NCI-H2196 treated with DMSO at 0.1 percent for 48 hours (cell line): ENCODE measurements at regions not wholly inside any gene's neighbourhood (a gene's known extent, or its start where the extent isn't known, plus 50 kb on each side); places are given as distances from the start of the nearest gene placed in this dataset.
"Not testable (repeated sequence)": the region's sequence is repeated elsewhere in the genome, so short reads cannot be mapped to it uniquely, and the experiment has no call there.

Source experiments
- DNase-seq: peaks from one replicate; lab custom pipeline; 2025; ENCODE audit not compliant: unreplicated experiment; lab: John Stamatoyannopoulos, UW

DNA sequence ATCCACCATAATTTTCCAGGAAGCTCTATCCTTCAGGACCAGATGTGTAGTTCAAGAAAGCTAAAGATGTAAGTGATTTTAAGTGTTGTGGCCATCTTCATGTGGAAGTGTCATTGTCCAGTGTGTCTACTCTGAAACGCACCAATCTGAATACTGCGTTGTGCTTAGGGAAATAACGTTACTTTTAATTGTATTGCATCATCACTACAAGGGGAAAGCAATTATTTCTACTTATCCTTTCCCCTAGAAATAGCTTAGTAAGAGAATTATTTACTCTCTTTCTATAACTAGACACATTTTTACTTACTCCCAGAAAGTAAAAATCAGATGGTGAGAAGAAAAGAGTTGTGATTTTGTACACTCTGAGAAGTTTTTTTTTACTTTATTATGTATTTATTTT is 102.4 kb upstream of the DLGAP1 start:
- DNase-seq: no peak

DNA sequence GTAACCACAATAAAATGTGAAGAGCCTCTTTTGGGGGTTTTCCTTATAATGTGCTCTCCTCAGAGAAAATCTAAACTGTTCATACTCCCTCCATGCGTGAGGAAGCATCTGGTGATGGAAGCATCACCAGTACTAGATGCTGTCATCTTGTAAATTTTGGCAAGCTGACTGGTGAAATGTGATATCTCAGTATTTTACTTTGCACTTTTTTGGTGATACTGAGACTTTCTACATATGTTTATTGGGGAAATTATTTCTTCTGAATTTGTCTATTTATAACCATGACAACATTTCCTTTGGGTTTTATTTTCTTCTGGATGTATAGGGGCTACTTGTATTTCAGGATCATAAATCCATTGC is 95.9 kb upstream of the DLGAP1 start:
- no peak for DNase-seq

DNA sequence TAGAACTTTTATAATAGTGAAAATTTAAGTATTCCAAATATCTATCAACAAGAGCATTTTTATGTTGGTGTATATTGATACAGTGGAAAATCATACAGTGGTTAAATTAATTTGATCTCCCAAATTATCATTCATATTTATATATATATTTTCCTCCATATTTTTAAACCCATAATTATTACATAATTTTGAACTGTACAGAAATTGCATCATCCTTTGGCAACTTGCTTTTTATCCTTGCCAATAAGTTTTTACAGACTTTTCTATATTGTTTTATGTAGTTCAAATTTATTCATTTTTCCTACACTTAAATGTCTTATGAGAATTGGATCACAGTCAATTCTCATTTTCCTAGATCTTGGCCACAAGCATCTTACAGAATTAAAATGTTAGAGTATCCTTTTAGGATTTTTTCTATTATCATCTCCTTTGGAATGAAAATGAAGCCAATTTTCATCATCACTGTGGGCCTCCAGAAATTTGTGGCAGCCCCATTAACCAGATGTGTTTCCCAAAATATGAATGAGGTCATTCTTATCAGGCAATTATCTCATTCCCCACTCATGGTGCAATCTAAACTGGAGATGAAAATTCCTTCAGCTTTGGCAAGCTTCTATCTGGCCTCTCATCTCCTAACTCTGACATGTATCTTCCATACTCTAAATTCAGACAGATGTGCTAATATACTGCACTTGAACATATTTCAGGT is 94.2 kb upstream of the DLGAP1 start:
- no peak for DNase-seq

DNA sequence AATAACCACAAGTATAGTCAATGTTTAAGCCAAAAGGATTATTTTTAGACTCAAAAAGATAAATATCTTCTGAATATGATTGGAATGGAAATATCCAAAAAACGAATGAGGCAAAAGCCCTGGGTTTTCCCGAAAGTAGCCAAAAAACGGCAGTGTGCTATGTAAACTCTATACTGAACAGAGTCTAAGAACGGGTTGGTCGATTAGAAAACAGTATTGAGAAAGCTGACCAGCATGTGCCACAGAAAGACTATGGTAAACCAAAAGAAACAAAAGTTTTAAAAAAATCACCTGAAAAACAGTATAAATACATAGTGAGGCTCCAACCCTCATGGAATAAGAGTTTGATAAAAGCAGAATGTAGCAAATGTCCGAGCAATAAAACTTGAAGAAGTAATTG is 92.0 kb upstream of the DLGAP1 start:
- no peak for DNase-seq

- DNase-seq: no peak
Observed at GRCh38 chr18:4544142-4544541, 89.0 kb upstream of the DLGAP1 start.

GRCh38 chr18:4543711-4544110 is 88.6 kb upstream of the DLGAP1 start:
- no peak for DNase-seq

- no peak for DNase-seq
Observed at GRCh38 chr18:4541588-4541987, 86.5 kb upstream of the DLGAP1 start.

DNA sequence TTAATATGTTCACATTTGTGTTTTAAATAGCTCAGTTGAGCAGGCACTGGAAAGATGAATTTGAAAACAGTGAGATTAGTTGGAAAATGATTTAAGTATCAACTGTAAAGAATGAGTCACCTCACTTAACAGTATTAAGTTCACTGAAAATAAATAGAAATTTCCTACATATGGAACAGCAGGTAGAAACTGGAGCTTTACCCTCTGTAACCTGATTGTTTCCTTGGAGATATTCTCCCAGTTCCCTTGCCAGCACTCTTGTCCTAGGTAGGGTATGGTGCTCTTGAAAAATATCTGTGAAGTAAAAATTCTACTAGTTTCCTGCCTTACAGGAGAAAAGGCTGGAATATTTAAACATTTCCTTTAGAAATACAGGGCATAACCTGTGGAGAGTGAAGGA is 81.3 kb upstream of the DLGAP1 start:
- no peak for DNase-seq

- DNase-seq: no peak
Observed at GRCh38 chr18:4528405-4528804, 73.3 kb upstream of the DLGAP1 start.

- DNase-seq: not testable (repeated sequence)
Observed at GRCh38 chr18:4527826-4528225, 72.7 kb upstream of the DLGAP1 start.

DNA sequence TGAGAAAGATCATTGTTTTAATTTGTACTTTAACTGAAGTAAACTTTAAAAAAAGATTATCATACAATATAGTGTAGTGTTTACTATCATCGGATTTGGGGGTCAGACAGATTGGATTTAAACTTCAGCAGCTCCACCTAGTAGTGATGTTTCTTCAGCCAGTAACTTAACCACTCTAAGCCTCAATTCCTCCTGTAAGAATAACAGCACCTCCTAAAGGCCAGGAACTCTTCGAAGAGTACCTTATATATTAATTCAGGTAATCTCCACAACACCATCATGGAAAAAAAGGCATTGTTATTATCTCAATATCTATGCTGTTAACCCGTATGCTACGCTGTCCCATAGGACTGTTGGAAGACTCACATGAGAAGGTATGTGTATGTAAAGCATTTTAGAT is 69.0 kb upstream of the DLGAP1 start:
- no peak for DNase-seq

DNA sequence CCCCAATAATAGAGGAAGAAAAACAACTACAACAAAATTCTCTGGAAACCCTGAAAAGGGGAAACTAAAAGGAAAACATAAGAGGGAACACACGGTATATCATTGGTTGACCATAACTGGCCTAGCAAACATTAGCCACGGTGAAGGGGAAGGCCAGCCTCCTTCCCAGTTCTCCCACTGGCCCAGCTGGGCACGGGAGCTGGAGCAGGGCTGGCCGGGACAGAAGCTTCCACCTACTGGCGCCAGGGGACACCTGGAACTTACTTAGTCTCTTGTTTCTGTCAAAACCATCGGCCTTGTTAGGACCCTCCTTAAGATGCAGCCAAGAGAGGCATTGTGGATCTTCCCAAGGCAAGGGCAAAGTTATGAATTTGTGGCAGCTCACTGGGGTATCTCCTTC is 56.1 kb upstream of the DLGAP1 start:
- DNase-seq: no peak

DNA sequence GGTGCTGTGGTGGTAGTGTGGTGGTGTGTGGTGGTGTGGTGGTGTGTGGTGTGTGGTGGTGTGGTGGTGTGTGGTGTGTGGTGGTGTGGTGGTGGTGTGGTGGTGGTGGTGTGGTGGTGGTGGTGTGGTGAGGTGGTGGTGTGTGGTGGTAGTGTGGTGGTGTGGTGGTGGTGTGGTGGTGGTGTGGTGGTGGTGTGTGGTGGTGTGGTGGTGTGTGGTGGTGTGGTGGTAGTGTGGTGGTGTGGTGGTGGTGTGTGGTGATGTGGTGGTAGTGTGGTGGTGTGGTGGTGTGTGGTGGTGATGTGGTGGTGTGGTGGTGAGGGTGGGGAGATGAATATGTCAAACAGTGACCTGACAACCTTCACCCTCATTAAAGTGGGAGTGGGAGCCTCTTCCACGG is 55.6 kb upstream of the DLGAP1 start:
- DNase-seq: no peak

DNA sequence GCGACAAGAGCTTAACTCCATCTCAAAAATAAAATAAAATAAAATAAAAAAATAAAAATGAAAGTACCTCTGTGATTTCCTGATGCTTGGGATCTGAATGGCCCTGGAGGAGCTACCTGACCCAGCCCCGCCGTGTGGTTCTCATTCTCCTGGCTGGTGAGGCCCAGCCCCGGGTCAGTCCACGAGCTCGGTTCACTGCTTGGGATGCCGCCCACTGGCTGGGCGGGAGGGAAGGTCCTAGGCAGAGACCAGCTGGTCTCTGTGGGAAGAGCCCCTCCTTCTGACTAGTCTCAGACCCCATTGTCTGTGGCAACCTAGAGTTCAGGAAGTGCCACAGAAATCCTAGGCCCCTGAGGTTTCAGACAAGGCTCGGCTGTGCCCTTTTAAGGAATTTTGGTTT is 55.1 kb upstream of the DLGAP1 start:
- DNase-seq: no peak
